ENCODE measurements at regions not wholly inside any gene's neighbourhood (a gene's known extent, or its start where the extent isn't known, plus 50 kb on each side); places are given as distances from the start of the nearest gene placed in this dataset.

DNA sequence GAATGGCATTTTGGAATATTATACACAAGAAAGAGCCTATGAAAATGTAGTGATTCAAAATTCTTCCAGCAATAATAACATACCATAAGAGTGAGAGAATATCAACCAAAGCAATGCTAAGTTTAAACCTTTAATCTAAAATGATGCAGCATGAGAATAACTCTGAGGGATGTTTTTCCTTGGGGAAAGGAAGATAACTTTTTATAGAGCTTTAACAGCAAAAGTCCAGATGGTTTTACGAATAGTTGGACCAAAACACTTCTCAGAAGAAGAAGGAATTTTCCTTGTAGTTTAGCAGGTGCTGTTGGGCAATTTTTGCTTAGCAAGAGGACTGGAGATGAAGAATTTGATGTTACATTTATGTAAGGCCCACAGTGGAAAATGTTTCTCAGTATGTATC, 1503.2 kb downstream of the HACE1 start:
- Histone ChIP-seq H3K4me3 (ENCODE audit: low read depth in 1 of 3, low read length in 3 of 3) (no peak overlapping the region), H3K27ac (ENCODE audit: low read depth in 1 of 2, low read length in 2 of 2) (no peak overlapping the region), H3K36me3 (ENCODE audit: control insufficient read depth in 4 of 4, insufficient read depth in 3 of 4, low read depth in 1 of 4, low read length in 3 of 4) (no peaks in the 10 kb centered on the region), H3K9me3 (ENCODE audit: control insufficient read depth in 4 of 4, low read length in 3 of 4) (no peaks in the 10 kb centered on the region), H3K27me3 (ENCODE audit: control insufficient read depth in 4 of 4, insufficient read depth in 4 of 4, low read length in 3 of 4) (peaks cover 0 to 2% (median 0%) of the 10 kb centered on the region in 4 donors), H3K4me1 (ENCODE audit: control insufficient read depth in 4 of 4, insufficient read depth in 4 of 4, low read length in 3 of 4) (no peaks in the 10 kb centered on the region), H3K9ac (ENCODE audit: low read depth in 1 of 2, low read length in 2 of 2) (no peak overlapping the region)
- TF ChIP-seq HNF4A (conservative IDR thresholded peaks at IDR 0.05) (no peak), FOXA1 (IDR thresholded peaks at IDR 0.05) (no peak), RXRA (IDR thresholded peaks at IDR 0.05) (no peak), GABPA (IDR thresholded peaks at IDR 0.05 in 1 of 2, conservative IDR thresholded peaks at IDR 0.05 in 1 of 2) (no peak), FOXA2 (IDR thresholded peaks at IDR 0.05) (no peak), NR2F2 (IDR thresholded peaks at IDR 0.05) (no peak)
- TF ChIP-seq, protein P1, sequence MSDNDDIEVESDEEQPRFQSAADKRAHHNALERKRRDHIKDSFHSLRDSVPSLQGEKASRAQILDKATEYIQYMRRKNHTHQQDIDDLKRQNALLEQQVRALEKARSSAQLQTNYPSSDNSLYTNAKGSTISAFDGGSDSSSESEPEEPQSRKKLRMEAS (IDR thresholded peaks at IDR 0.05), result no peak
- TF ChIP-seq, protein P2, sequence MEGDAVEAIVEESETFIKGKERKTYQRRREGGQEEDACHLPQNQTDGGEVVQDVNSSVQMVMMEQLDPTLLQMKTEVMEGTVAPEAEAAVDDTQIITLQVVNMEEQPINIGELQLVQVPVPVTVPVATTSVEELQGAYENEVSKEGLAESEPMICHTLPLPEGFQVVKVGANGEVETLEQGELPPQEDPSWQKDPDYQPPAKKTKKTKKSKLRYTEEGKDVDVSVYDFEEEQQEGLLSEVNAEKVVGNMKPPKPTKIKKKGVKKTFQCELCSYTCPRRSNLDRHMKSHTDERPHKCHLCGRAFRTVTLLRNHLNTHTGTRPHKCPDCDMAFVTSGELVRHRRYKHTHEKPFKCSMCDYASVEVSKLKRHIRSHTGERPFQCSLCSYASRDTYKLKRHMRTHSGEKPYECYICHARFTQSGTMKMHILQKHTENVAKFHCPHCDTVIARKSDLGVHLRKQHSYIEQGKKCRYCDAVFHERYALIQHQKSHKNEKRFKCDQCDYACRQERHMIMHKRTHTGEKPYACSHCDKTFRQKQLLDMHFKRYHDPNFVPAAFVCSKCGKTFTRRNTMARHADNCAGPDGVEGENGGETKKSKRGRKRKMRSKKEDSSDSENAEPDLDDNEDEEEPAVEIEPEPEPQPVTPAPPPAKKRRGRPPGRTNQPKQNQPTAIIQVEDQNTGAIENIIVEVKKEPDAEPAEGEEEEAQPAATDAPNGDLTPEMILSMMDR (IDR thresholded peaks at IDR 0.05; ENCODE audit: low read depth, low read length, missing input control), result no peak
- no peak for DNase-seq (ENCODE audit: low spot score)
- WGBS, result 75% methylated on average over 1 of the region's 1 CpG

DNA sequence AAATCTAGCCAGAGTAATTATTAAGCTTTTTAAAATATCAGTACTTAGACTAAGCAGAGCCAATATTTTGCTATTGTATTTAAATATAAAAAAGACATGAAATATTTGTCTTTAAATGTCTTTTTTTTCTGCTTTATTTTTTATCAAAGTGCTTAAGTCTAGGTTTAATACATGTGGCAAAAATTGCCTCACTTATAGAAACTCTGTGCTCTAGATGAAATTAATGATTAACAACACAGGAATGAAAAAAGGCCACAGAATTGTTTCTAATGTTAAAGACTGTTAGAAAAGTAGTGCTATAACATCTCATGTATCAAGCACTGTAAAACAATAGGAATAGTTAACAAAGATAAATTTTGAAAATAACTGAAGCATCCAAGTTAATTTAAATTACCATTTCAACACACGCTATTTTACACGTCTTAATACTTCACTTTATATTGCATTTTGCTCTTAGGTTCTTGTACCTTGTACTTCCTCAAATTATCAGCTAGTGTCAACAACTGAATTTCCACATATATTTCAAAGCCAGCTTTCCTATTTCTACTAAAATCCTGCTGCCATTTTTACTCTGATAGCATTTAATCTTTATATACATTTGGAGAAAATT, 1515.1 kb downstream of the HACE1 start:
- DNase-seq (ENCODE audit: low spot score), result no peak
- no peak overlapping the region for H3K4me3 ChIP-seq (ENCODE audit: low read depth in 1 of 3, low read length in 3 of 3)
- no peaks in the 10 kb centered on the region for H3K27me3 ChIP-seq (ENCODE audit: control insufficient read depth in 4 of 4, insufficient read depth in 4 of 4, low read length in 3 of 4)
- no peak overlapping the region for H3K27ac ChIP-seq (ENCODE audit: low read depth in 1 of 2, low read length in 2 of 2)
- TF ChIP-seq FOXA1 (IDR thresholded peaks at IDR 0.05), result peak; percentile 85
- TF ChIP-seq GABPA (IDR thresholded peaks at IDR 0.05 in 1 of 2, conservative IDR thresholded peaks at IDR 0.05 in 1 of 2), result no peak
- TF ChIP-seq, protein P3, sequence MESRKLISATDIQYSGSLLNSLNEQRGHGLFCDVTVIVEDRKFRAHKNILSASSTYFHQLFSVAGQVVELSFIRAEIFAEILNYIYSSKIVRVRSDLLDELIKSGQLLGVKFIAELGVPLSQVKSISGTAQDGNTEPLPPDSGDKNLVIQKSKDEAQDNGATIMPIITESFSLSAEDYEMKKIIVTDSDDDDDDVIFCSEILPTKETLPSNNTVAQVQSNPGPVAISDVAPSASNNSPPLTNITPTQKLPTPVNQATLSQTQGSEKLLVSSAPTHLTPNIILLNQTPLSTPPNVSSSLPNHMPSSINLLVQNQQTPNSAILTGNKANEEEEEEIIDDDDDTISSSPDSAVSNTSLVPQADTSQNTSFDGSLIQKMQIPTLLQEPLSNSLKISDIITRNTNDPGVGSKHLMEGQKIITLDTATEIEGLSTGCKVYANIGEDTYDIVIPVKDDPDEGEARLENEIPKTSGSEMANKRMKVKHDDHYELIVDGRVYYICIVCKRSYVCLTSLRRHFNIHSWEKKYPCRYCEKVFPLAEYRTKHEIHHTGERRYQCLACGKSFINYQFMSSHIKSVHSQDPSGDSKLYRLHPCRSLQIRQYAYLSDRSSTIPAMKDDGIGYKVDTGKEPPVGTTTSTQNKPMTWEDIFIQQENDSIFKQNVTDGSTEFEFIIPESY (IDR thresholded peaks at IDR 0.05), result peak; percentile 37
- TF ChIP-seq, protein P4, sequence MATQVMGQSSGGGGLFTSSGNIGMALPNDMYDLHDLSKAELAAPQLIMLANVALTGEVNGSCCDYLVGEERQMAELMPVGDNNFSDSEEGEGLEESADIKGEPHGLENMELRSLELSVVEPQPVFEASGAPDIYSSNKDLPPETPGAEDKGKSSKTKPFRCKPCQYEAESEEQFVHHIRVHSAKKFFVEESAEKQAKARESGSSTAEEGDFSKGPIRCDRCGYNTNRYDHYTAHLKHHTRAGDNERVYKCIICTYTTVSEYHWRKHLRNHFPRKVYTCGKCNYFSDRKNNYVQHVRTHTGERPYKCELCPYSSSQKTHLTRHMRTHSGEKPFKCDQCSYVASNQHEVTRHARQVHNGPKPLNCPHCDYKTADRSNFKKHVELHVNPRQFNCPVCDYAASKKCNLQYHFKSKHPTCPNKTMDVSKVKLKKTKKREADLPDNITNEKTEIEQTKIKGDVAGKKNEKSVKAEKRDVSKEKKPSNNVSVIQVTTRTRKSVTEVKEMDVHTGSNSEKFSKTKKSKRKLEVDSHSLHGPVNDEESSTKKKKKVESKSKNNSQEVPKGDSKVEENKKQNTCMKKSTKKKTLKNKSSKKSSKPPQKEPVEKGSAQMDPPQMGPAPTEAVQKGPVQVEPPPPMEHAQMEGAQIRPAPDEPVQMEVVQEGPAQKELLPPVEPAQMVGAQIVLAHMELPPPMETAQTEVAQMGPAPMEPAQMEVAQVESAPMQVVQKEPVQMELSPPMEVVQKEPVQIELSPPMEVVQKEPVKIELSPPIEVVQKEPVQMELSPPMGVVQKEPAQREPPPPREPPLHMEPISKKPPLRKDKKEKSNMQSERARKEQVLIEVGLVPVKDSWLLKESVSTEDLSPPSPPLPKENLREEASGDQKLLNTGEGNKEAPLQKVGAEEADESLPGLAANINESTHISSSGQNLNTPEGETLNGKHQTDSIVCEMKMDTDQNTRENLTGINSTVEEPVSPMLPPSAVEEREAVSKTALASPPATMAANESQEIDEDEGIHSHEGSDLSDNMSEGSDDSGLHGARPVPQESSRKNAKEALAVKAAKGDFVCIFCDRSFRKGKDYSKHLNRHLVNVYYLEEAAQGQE (IDR thresholded peaks at IDR 0.05), result peak; percentile 53
- TF ChIP-seq RXRA (IDR thresholded peaks at IDR 0.05), result peak in 1 of 2 donors; percentile 54
- no peak for TF ChIP-seq NR2F2 (IDR thresholded peaks at IDR 0.05)
- TF ChIP-seq SP1 (IDR thresholded peaks at IDR 0.05), result peak; percentile 78
- TF ChIP-seq FOXA2 (IDR thresholded peaks at IDR 0.05), result peak; percentile 88
- TF ChIP-seq TAF1 (conservative IDR thresholded peaks at IDR 0.05), result no peak
- TF ChIP-seq, protein P1 (IDR thresholded peaks at IDR 0.05), result peak; percentile 84
- TF ChIP-seq, protein P5, sequence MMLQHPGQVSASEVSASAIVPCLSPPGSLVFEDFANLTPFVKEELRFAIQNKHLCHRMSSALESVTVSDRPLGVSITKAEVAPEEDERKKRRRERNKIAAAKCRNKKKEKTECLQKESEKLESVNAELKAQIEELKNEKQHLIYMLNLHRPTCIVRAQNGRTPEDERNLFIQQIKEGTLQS (IDR thresholded peaks at IDR 0.05), result no peak
- TF ChIP-seq YY1 (IDR thresholded peaks at IDR 0.05), result peak; percentile 81
- TF ChIP-seq HNF4G (IDR thresholded peaks at IDR 0.05), result peak; percentile 41
- TF ChIP-seq RAD21 (IDR thresholded peaks at IDR 0.05), result peak in 1 of 2 donors; percentile 24
- peak; percentile 85 to 92 for TF ChIP-seq HNF4A (conservative IDR thresholded peaks at IDR 0.05)
- TF ChIP-seq EGR1 (IDR thresholded peaks at IDR 0.05; ENCODE audit: low read depth in 2 of 2), result peak in 1 of 2 donors; percentile 18
- TF ChIP-seq, protein P2 (IDR thresholded peaks at IDR 0.05; ENCODE audit: low read depth, low read length, missing input control), result no peak
- peak in 1 of 2 donors; percentile 53 for TF ChIP-seq JUND (IDR thresholded peaks at IDR 0.05)
- WGBS, result 23% methylated on average over 2 of the region's 2 CpGs
- no peaks in the 10 kb centered on the region for H3K36me3 ChIP-seq (ENCODE audit: control insufficient read depth in 4 of 4, insufficient read depth in 3 of 4, low read depth in 1 of 4, low read length in 3 of 4)
- no peak overlapping the region for H3K9ac ChIP-seq (ENCODE audit: low read depth in 1 of 2, low read length in 2 of 2)
- H3K9me3 ChIP-seq (ENCODE audit: control insufficient read depth in 4 of 4, low read length in 3 of 4), result no peaks in the 10 kb centered on the region
- H3K4me1 ChIP-seq (ENCODE audit: control insufficient read depth in 4 of 4, insufficient read depth in 4 of 4, low read length in 3 of 4), result no peaks in the 10 kb centered on the region

All from liver (tissue), 8 donors.